ENCODE measurements at regions not wholly inside any gene's neighbourhood (a gene's known extent, or its start where the extent isn't known, plus 50 kb on each side); places are given as distances from the start of the nearest gene placed in this dataset.

- Histone ChIP-seq H3K4me1 (peaks cover 0 to 3% (median 0%) of the 10 kb centered on the region in 4 donors), H3K4me3 (no peak overlapping the region), H3K27me3 (no peaks in the 10 kb centered on the region), H3K9me3 (no peaks in the 10 kb centered on the region), H3K36me3 (no peaks in the 10 kb centered on the region), H3K27ac (no peak overlapping the region)
- no peak for TF ChIP-seq EP300 (IDR thresholded peaks at IDR 0.05; ENCODE audit: low read depth)
- no peak for TF ChIP-seq CTCF (IDR thresholded peaks at IDR 0.05)
- no peak for TF ChIP-seq POLR2AphosphoS5 (IDR thresholded peaks at IDR 0.05)
- TF ChIP-seq POLR2A (IDR thresholded peaks at IDR 0.05) = no peak
- in situ Hi-C loops (cut with MboI; ENCODE audit: low pct_ligation_motif_present in 1 of 4, low pct_unique_long_range_greater_than_20kb in 1 of 4, low sequenced_read_pairs in 3 of 4) = no loop called here
- no peak for DNase-seq
- intact Hi-C loops (cut with DNase I; ENCODE audit: low total_unique reads) = no loop called here
- 73 to 81% methylated on average over 5 of the region's 5 CpGs for WGBS, 2 donors (ENCODE audit: low coverage in 1 of 2)
Measured at GRCh38 chr11:15801616-15802015, 554.7 kb downstream of the SOX6 start.

GRCh38 chr11:15805726-15806125, 550.6 kb downstream of the SOX6 start:
- DNase-seq = no peak
- WGBS, 2 donors (ENCODE audit: low coverage in 1 of 2) = 52 to 71% methylated on average over 1 of the region's 1 CpG

GRCh38 chr11:15806217-15806616, 550.1 kb downstream of the SOX6 start:
- Histone ChIP-seq H3K27ac (no peak overlapping the region), H3K27me3 (no peaks in the 10 kb centered on the region), H3K9me3 (no peaks in the 10 kb centered on the region), H3K4me1 (peaks cover 0 to 3% (median 0%) of the 10 kb centered on the region in 4 donors), H3K4me3 (no peak overlapping the region), H3K36me3 (no peaks in the 10 kb centered on the region)
- 89 to 93% methylated on average over 4 of the region's 4 CpGs for WGBS, 2 donors (ENCODE audit: low coverage in 1 of 2)
- TF ChIP-seq EP300 (IDR thresholded peaks at IDR 0.05; ENCODE audit: low read depth) = no peak
- TF ChIP-seq POLR2AphosphoS5 (IDR thresholded peaks at IDR 0.05) = no peak
- no peak for TF ChIP-seq POLR2A (IDR thresholded peaks at IDR 0.05)
- TF ChIP-seq CTCF (IDR thresholded peaks at IDR 0.05) = no peak
- intact Hi-C loops (cut with DNase I; ENCODE audit: low total_unique reads) (no loop called here), in situ Hi-C loops (cut with MboI; ENCODE audit: low pct_ligation_motif_present in 1 of 4, low pct_unique_long_range_greater_than_20kb in 1 of 4, low sequenced_read_pairs in 3 of 4) (no loop called here)
- DNase-seq = no peak

More at GRCh38 chr11:15805726-15806125, 550.6 kb downstream of the SOX6 start:
- no peaks in the 10 kb centered on the region for H3K36me3 ChIP-seq
- peaks cover 0 to 3% (median 0%) of the 10 kb centered on the region in 4 donors for H3K4me1 ChIP-seq
- TF ChIP-seq POLR2A (IDR thresholded peaks at IDR 0.05) = no peak
- TF ChIP-seq CTCF (IDR thresholded peaks at IDR 0.05) = no peak
- TF ChIP-seq EP300 (IDR thresholded peaks at IDR 0.05; ENCODE audit: low read depth) = no peak
- TF ChIP-seq POLR2AphosphoS5 (IDR thresholded peaks at IDR 0.05) = no peak
- H3K9me3 ChIP-seq = no peaks in the 10 kb centered on the region
- no peak overlapping the region for H3K4me3 ChIP-seq
- in situ Hi-C loops (cut with MboI; ENCODE audit: low pct_ligation_motif_present in 1 of 4, low pct_unique_long_range_greater_than_20kb in 1 of 4, low sequenced_read_pairs in 3 of 4) (no loop called here), intact Hi-C loops (cut with DNase I; ENCODE audit: low total_unique reads) (no loop called here)
- H3K27me3 ChIP-seq = no peaks in the 10 kb centered on the region
- H3K27ac ChIP-seq = no peak overlapping the region

GRCh38 chr11:15807827-15808226, 548.5 kb downstream of the SOX6 start:
- in situ Hi-C loops (cut with MboI; ENCODE audit: low pct_ligation_motif_present in 1 of 4, low pct_unique_long_range_greater_than_20kb in 1 of 4, low sequenced_read_pairs in 3 of 4) = no loop called here
- H3K9me3 ChIP-seq = no peaks in the 10 kb centered on the region
- peaks cover 0 to 3% (median 0%) of the 10 kb centered on the region in 4 donors for H3K4me1 ChIP-seq
- no peak overlapping the region for H3K27ac ChIP-seq
- no peak overlapping the region for H3K4me3 ChIP-seq
- no peaks in the 10 kb centered on the region for H3K36me3 ChIP-seq
- intact Hi-C loops (cut with DNase I; ENCODE audit: low total_unique reads) = no loop called here
- no peak for TF ChIP-seq EP300 (IDR thresholded peaks at IDR 0.05; ENCODE audit: low read depth)
- TF ChIP-seq CTCF (IDR thresholded peaks at IDR 0.05) = no peak
- WGBS, 2 donors (ENCODE audit: low coverage in 1 of 2) = 67 to 83% methylated on average over 1 to 2 of the region's 2 CpGs
- no peaks in the 10 kb centered on the region for H3K27me3 ChIP-seq
- no peak for DNase-seq
